Uterus (tissue), 3 donors: ENCODE measurements at regions not wholly inside any gene's neighbourhood (a gene's known extent, or its start where the extent isn't known, plus 50 kb on each side); places are given as distances from the start of the nearest gene placed in this dataset.

Experiments
- DNase-seq, 2 donors: peaks; one replicate each; pipeline ENCODE4 v3.0.0-alpha.2; 2019 to 2020
- H3K27ac ChIP-seq, 2 donors: fragments of 200-600 bp; sonication (generic); 1 replicate in 1 of 2; 2 replicates in 1 of 2; pipeline ENCODE4 v1.5.1; 2016 to 2018
- H3K27me3 ChIP-seq, 2 donors: fragments of 200-600 bp; sonication (generic); one replicate each; pipeline ENCODE4 v1.5.1; 2018 to 2019; ENCODE audit warnings: control low read depth in 1 of 2
- H3K36me3 ChIP-seq, 2 donors: fragments of 200-600 bp; sonication (generic); one replicate each; pipeline ENCODE4 v1.5.1; 2019; ENCODE audit warnings: control low read depth in 1 of 2
- H3K4me1 ChIP-seq, 2 donors: fragments of 200-600 bp; sonication (generic); one replicate each; pipeline ENCODE4 v1.5.1; 2018 to 2019; ENCODE audit warnings: control low read depth in 1 of 2
- H3K4me3 ChIP-seq, 2 donors: fragments of 200-600 bp; sonication (generic); 1 replicate in 1 of 2; 2 replicates in 1 of 2; pipeline ENCODE4 v1.5.1; 2018 to 2019; ENCODE audit warnings: mild to moderate bottlenecking in 1 of 2
- H3K9me3 ChIP-seq, 2 donors: fragments of 200-600 bp; sonication (generic); one replicate each; pipeline ENCODE4 v1.5.1; 2019; ENCODE audit warnings: control low read depth in 1 of 2
- POLR2A ChIP-seq, 2 donors: fragments of 450-650 bp; IDR thresholded peaks; one replicate each; pipeline ENCODE4 v1.6.1; 2016; ENCODE audit warnings: antibody characterized with exemption in 2 of 2, mild to moderate bottlenecking in 1 of 2, moderate library complexity in 1 of 2
- intact Hi-C: fragments of 100-400 bp; cut with DNase I; formaldehyde crosslinking; loops from one replicate; pipeline ENCODE4 v1.15.1; 2023; ENCODE audit warnings: low total_unique reads
- TF ChIP-seq, protein P1 (sequence below), 4 experiments: fragments of 200-600 bp in 2 of 4; fragments of 450-650 bp in 2 of 4; sonication (generic) in 2 of 4; IDR thresholded peaks; one replicate each; pipeline ENCODE4 v1.5.1; 2016 to 2019; ENCODE audit warnings: antibody characterized with exemption in 4 of 4, mild to moderate bottlenecking in 2 of 4, moderate library complexity in 1 of 4
- donor health status: DM: yes; HTN: yes; CAD: no.

DNA sequence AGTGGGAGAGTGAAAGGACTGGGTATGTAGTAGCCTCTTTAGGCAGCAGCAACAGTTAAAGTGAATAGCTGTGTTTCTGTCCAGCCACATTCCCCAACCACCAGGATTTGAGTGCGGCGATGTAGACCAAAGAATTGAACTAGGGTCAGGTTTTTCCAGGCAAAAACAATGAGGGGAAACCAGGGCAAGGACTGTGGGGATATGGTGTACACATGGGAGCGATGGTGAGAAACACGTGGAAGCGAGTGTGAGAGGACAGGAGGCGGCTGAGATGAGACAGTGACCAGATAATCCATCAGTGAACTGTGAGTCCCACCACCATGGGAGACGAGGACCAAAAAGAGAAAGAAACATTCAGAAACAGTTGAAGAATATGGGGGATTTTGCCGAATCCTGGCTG, 409.5 kb downstream of the TSN start:
- no peaks in the 10 kb centered on the region for H3K36me3 ChIP-seq
- DNase-seq: no peak
- no peak overlapping the region for H3K4me3 ChIP-seq
- no peaks in the 10 kb centered on the region for H3K9me3 ChIP-seq
- no peaks in the 10 kb centered on the region for H3K27me3 ChIP-seq
- TF ChIP-seq, protein P1, sequence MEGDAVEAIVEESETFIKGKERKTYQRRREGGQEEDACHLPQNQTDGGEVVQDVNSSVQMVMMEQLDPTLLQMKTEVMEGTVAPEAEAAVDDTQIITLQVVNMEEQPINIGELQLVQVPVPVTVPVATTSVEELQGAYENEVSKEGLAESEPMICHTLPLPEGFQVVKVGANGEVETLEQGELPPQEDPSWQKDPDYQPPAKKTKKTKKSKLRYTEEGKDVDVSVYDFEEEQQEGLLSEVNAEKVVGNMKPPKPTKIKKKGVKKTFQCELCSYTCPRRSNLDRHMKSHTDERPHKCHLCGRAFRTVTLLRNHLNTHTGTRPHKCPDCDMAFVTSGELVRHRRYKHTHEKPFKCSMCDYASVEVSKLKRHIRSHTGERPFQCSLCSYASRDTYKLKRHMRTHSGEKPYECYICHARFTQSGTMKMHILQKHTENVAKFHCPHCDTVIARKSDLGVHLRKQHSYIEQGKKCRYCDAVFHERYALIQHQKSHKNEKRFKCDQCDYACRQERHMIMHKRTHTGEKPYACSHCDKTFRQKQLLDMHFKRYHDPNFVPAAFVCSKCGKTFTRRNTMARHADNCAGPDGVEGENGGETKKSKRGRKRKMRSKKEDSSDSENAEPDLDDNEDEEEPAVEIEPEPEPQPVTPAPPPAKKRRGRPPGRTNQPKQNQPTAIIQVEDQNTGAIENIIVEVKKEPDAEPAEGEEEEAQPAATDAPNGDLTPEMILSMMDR (IDR thresholded peaks at IDR 0.05): no peak
- TF ChIP-seq POLR2A (IDR thresholded peaks at IDR 0.05): no peak
- H3K27ac ChIP-seq: no peak overlapping the region
- intact Hi-C loops: no loop called here
- no peaks in the 10 kb centered on the region for H3K4me1 ChIP-seq

DNA sequence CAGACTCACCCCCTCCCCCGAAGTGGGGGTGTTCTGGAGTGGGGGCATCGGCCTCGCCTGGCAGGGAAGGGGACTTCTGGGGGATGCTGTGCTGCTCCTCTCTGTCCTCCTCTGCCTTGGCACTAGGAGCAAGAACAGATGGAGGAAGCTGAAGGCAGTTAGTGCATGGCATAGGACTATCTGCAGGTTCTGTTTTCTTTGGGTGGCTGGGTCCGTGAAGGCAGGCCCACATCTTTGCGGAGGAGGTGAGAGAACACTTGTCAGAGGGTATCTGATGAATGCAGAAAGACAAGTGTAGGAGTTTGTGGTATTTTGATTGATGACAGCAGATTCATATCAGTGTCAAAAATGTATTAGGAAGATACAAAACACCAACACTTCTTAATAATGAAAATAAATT, 411.4 kb downstream of the TSN start:
- no peaks in the 10 kb centered on the region for H3K9me3 ChIP-seq
- no peaks in the 10 kb centered on the region for H3K27me3 ChIP-seq
- intact Hi-C loops: no loop called here
- no peak overlapping the region for H3K4me3 ChIP-seq
- no peak overlapping the region for H3K27ac ChIP-seq
- no peak for DNase-seq
- no peaks in the 10 kb centered on the region for H3K4me1 ChIP-seq
- TF ChIP-seq, protein P1 (IDR thresholded peaks at IDR 0.05): no peak
- TF ChIP-seq POLR2A (IDR thresholded peaks at IDR 0.05): no peak
- no peaks in the 10 kb centered on the region for H3K36me3 ChIP-seq

DNA sequence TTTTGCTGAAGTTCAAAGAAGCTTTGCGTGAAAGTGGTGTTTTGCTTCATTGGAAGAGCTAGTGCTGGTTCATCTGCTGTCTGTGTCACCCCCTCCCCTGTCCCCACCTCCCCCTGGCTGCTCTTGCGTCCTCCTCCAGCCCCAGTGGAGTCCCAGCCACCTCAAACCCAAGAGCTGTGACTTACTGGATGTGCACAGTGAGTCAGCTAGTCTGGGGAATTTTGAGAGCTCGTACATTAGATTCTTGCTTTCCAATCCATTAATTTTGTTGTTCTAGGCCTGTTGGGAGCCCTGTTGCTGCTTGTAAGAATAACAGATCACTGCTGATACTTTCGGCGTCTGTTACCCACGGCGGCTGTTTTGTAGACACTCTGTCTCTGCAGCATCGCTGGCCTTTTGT, 412.1 kb downstream of the TSN start:
- intact Hi-C loops: no loop called here
- no peaks in the 10 kb centered on the region for H3K9me3 ChIP-seq
- no peak overlapping the region for H3K27ac ChIP-seq
- H3K4me1 ChIP-seq: no peaks in the 10 kb centered on the region
- no peak for DNase-seq
- H3K4me3 ChIP-seq: no peak overlapping the region
- no peaks in the 10 kb centered on the region for H3K27me3 ChIP-seq
- TF ChIP-seq, protein P1 (IDR thresholded peaks at IDR 0.05): no peak
- TF ChIP-seq POLR2A (IDR thresholded peaks at IDR 0.05): no peak
- no peaks in the 10 kb centered on the region for H3K36me3 ChIP-seq

DNA sequence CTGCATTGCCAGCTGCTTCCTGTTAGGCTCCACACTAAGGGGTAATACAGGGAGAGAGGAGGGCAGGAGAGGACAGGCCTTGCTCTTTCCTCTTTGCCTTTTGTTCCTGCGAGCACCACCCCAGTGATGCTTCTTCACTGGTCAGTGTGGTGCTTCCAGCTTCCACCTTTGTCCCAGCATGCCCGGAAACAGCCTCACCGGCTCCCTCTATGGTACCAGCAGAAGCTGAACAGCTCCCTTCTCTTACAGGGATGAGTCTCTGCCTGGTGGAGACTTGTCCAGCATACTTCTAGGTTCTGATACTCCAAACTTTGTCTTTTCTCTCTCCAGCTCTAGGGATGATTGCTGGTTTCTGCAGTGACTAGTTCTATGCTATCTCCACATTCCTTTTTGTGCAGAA, 413.3 kb downstream of the TSN start:
- Histone ChIP-seq H3K36me3 (no peaks in the 10 kb centered on the region), H3K9me3 (no peaks in the 10 kb centered on the region), H3K4me3 (no peak overlapping the region), H3K4me1 (no peaks in the 10 kb centered on the region), H3K27me3 (no peaks in the 10 kb centered on the region), H3K27ac (no peak overlapping the region)
- TF ChIP-seq, protein P1 (IDR thresholded peaks at IDR 0.05): no peak
- no peak for TF ChIP-seq POLR2A (IDR thresholded peaks at IDR 0.05)
- intact Hi-C loops: no loop called here
- no peak for DNase-seq

DNA sequence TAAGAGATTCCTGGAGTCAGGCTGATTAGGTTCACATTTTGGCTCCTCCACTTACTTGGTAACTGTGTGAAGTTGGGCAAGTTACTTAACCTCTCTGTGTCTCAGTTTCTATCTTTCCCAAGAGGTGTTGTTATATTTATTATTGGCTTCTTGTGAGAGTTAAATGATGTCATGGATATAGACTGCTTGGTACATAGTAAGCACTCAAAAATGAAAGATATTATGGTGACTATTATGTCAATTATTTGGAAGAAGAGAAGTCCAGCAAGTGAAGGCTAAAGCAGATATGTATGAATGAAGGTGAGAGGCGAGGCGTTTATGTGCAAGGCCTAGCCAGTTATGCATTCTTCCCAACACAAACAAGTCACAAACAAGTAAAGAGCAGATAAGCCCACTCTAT, 417.4 kb downstream of the TSN start:
- Histone ChIP-seq H3K4me1 (no peaks in the 10 kb centered on the region), H3K9me3 (no peaks in the 10 kb centered on the region), H3K4me3 (no peak overlapping the region), H3K36me3 (no peaks in the 10 kb centered on the region), H3K27ac (no peak overlapping the region), H3K27me3 (no peaks in the 10 kb centered on the region)
- no peak for DNase-seq
- intact Hi-C loops: no loop called here
- no peak for TF ChIP-seq POLR2A (IDR thresholded peaks at IDR 0.05)
- TF ChIP-seq, protein P1 (IDR thresholded peaks at IDR 0.05): no peak
